Liver (tissue), 3 donors: ENCODE measurements at regions not wholly inside any gene's neighbourhood (a gene's known extent, or its start where the extent isn't known, plus 50 kb on each side); places are given as distances from the start of the nearest gene placed in this dataset.

Source experiments
- CTCF ChIP-seq: fragments of 150-350 bp; IDR thresholded peaks from 2 replicates; pipeline ENCODE4 v1.5.1; 2017; ENCODE audit warnings: improper control_type of control experiment, low read depth, low read length; ENCODE audit not compliant: missing input control
- JUND ChIP-seq, 2 donors: IDR thresholded peaks; 2 replicates each; pipeline ENCODE4 v1.6.1; 2016; ENCODE audit warnings: antibody characterized with exemption in 2 of 2
- MAX ChIP-seq: IDR thresholded peaks from 2 replicates; pipeline ENCODE4 v1.6.1; 2016; ENCODE audit warnings: antibody characterized with exemption
- donor health status: healthy.
- donor health status: healthy.

GRCh38 chr10:30537586-30537985 is 92.0 kb downstream of the LYZL2 start:
- TF ChIP-seq CTCF: no peak
- no peak for TF ChIP-seq JUND (IDR thresholded peaks at IDR 0.05)
- no peak for TF ChIP-seq MAX
